ENCODE measurements at regions not wholly inside any gene's neighbourhood (a gene's known extent, or its start where the extent isn't known, plus 50 kb on each side); places are given as distances from the start of the nearest gene placed in this dataset.

GRCh38 chr7:156094350-156095146 lies 282.3 kb upstream of the SHH start:
- no peaks in the 10 kb centered on the region for H3F3A ChIP-seq (replicated peaks; ENCODE audit: low read depth)
- H3K9me2 ChIP-seq (ENCODE audit: insufficient read depth), result no peaks in the 10 kb centered on the region
- no peaks in the 10 kb centered on the region for H4K20me1 ChIP-seq (replicated peaks; ENCODE audit: insufficient read depth)
- ATAC-seq (no peak), DNase-seq (ENCODE audit: low spot score) (no peak)
- no peaks in the 10 kb centered on the region for H3K79me2 ChIP-seq (replicated peaks; ENCODE audit: insufficient read depth)
- H3K27ac Mint-ChIP-seq, result no peak overlapping the region
- H3K4me3 Mint-ChIP-seq, result no peak overlapping the region
- H3K4me1 Mint-ChIP-seq, result peaks cover 19% of the 10 kb centered on the region; the same call in 2 of the 3 replicates
- H3K4me2 ChIP-seq, result no peak overlapping the region
- no peak overlapping the region for H2AFZ ChIP-seq
- H3K9me3 Mint-ChIP-seq, result peaks cover 4% of the 10 kb centered on the region; the same call in 1 of the 3 replicates
- no peaks in the 10 kb centered on the region for H3K36me3 ChIP-seq (ENCODE audit: insufficient read depth)
- no peak overlapping the region for H3K4me3 ChIP-seq
- H3K36me3 Mint-ChIP-seq (ENCODE audit: low read depth), result no peaks in the 10 kb centered on the region
- no peak overlapping the region for H3K27ac ChIP-seq (ENCODE audit: low read depth)
- H3K4me1 ChIP-seq (ENCODE audit: insufficient read depth), result no peaks in the 10 kb centered on the region
- no peak for TF ChIP-seq ZNF331 (CRISPR knock-in tag; IDR thresholded peaks at IDR 0.05; ENCODE audit: low read depth)
- TF ChIP-seq NANOG (IDR thresholded peaks at IDR 0.05; ENCODE audit: borderline replicate concordance), result no peak
- TF ChIP-seq ZNF462 (CRISPR knock-in tag; IDR thresholded peaks at IDR 0.05), result no peak
- no peak for TF ChIP-seq REST (IDR thresholded peaks at IDR 0.05; ENCODE audit: unreplicated experiment)
- TF ChIP-seq ZNF114 (CRISPR knock-in tag; IDR thresholded peaks at IDR 0.05), result no peak
- TF ChIP-seq EZH2 (IDR thresholded peaks at IDR 0.05; ENCODE audit: low read depth, unreplicated experiment), result no peak
- TF ChIP-seq STAT1 (IDR thresholded peaks at IDR 0.05; ENCODE audit: unreplicated experiment), result no peak
- TF ChIP-seq EZH2phosphoT487 (IDR thresholded peaks at IDR 0.05; ENCODE audit: unreplicated experiment), result no peak
- no peak for TF ChIP-seq ETS1 (IDR thresholded peaks at IDR 0.05)
- no peak for TF ChIP-seq POLR2AphosphoS5 (IDR thresholded peaks at IDR 0.05; ENCODE audit: low read depth)
- no peak for TF ChIP-seq CREB1 (CRISPR knock-in tag; IDR thresholded peaks at IDR 0.05; ENCODE audit: low read depth)
- no peak for TF ChIP-seq CTCF (conservative IDR thresholded peaks at IDR 0.05; ENCODE audit: low read depth in 2 of 2)
- TF ChIP-seq JUNB (IDR thresholded peaks at IDR 0.05; ENCODE audit: unreplicated experiment), result no peak
- H3K27me3 Mint-ChIP-seq (ENCODE audit: insufficient read depth, low read depth, poor library complexity), result peaks cover 20% of the 10 kb centered on the region
- H3K27me3 ChIP-seq (ENCODE audit: insufficient read depth), result no peaks in the 10 kb centered on the region

Data from GM23338 (cell line).